ENCODE measurements at regions not wholly inside any gene's neighbourhood (a gene's known extent, or its start where the extent isn't known, plus 50 kb on each side); places are given as distances from the start of the nearest gene placed in this dataset.

- no peak for DNase-seq (ENCODE audit: extremely low spot score in 2 of 2)
- no peaks in the 10 kb centered on the region for H3K9me3 ChIP-seq
- no peaks in the 10 kb centered on the region for H3K4me1 ChIP-seq
- no peaks in the 10 kb centered on the region for H3K36me3 ChIP-seq
- H3K27me3 ChIP-seq: no peaks in the 10 kb centered on the region
- no peak overlapping the region for H3K27ac ChIP-seq
- intact Hi-C loops (cut with DNase I): no loop called here
- H3K4me3 ChIP-seq: no peak overlapping the region
- TF ChIP-seq POLR2AphosphoS5 (IDR thresholded peaks at IDR 0.05; ENCODE audit: insufficient read depth in 1 of 2, low read depth in 1 of 2): no peak
- TF ChIP-seq, protein P1, sequence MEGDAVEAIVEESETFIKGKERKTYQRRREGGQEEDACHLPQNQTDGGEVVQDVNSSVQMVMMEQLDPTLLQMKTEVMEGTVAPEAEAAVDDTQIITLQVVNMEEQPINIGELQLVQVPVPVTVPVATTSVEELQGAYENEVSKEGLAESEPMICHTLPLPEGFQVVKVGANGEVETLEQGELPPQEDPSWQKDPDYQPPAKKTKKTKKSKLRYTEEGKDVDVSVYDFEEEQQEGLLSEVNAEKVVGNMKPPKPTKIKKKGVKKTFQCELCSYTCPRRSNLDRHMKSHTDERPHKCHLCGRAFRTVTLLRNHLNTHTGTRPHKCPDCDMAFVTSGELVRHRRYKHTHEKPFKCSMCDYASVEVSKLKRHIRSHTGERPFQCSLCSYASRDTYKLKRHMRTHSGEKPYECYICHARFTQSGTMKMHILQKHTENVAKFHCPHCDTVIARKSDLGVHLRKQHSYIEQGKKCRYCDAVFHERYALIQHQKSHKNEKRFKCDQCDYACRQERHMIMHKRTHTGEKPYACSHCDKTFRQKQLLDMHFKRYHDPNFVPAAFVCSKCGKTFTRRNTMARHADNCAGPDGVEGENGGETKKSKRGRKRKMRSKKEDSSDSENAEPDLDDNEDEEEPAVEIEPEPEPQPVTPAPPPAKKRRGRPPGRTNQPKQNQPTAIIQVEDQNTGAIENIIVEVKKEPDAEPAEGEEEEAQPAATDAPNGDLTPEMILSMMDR (IDR thresholded peaks at IDR 0.05): no peak
- no peak for TF ChIP-seq POLR2A (IDR thresholded peaks at IDR 0.05)
These were observed 279.9 kb upstream of the B3GAT1 start for GRCh38 chr11:134691985-134692384.

GRCh38 chr11:134691295-134691873 lies 279.3 kb upstream of the B3GAT1 start:
- no peaks in the 10 kb centered on the region for H3K4me1 ChIP-seq
- no peak overlapping the region for H3K27ac ChIP-seq
- no peak for DNase-seq (ENCODE audit: extremely low spot score in 2 of 2)
- TF ChIP-seq POLR2A (IDR thresholded peaks at IDR 0.05) (no peak), POLR2AphosphoS5 (IDR thresholded peaks at IDR 0.05; ENCODE audit: insufficient read depth in 1 of 2, low read depth in 1 of 2) (no peak)
- TF ChIP-seq, protein P1 (IDR thresholded peaks at IDR 0.05): no peak
- intact Hi-C loops (cut with DNase I): no loop called here
- no peaks in the 10 kb centered on the region for H3K9me3 ChIP-seq
- H3K4me3 ChIP-seq: no peak overlapping the region
- H3K36me3 ChIP-seq: no peaks in the 10 kb centered on the region
- H3K27me3 ChIP-seq: no peaks in the 10 kb centered on the region

- no peak for DNase-seq (ENCODE audit: extremely low spot score in 2 of 2)
- intact Hi-C loops (cut with DNase I): no loop called here
- H3K27ac ChIP-seq: no peak overlapping the region
- no peaks in the 10 kb centered on the region for H3K4me1 ChIP-seq
- H3K9me3 ChIP-seq: no peaks in the 10 kb centered on the region
- no peak for TF ChIP-seq POLR2A (IDR thresholded peaks at IDR 0.05)
- TF ChIP-seq POLR2AphosphoS5 (IDR thresholded peaks at IDR 0.05; ENCODE audit: insufficient read depth in 1 of 2, low read depth in 1 of 2): no peak
- TF ChIP-seq, protein P1 (IDR thresholded peaks at IDR 0.05): no peak
- no peak overlapping the region for H3K4me3 ChIP-seq
- H3K27me3 ChIP-seq: no peaks in the 10 kb centered on the region
- H3K36me3 ChIP-seq: no peaks in the 10 kb centered on the region
These were observed 277.8 kb upstream of the B3GAT1 start for GRCh38 chr11:134689886-134690285.

DNA sequence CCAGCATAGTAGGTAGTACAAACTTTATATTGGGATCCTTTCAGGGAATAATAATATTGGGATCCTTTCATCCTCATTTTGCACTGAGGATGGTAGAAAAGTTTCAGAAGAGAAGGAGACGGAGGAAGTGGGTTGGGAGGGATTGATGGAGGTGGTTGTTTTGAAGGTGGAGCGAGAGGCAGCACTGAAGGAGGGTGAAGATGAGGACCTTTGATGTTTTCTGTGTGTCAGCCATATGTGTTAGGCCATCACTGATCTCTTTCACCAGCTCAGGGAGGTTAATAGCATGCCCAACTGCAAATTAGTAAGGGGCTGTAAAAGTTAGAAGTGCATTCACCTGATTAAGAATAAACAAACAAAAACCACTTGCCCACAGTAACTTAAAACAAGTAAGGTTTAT lies 275.5 kb upstream of the B3GAT1 start:
- Histone ChIP-seq H3K27ac (no peak overlapping the region), H3K4me3 (no peak overlapping the region), H3K9me3 (no peaks in the 10 kb centered on the region), H3K27me3 (no peaks in the 10 kb centered on the region), H3K36me3 (no peaks in the 10 kb centered on the region), H3K4me1 (no peaks in the 10 kb centered on the region)
- DNase-seq (ENCODE audit: extremely low spot score in 2 of 2): no peak
- intact Hi-C loops (cut with DNase I): no loop called here
- TF ChIP-seq POLR2AphosphoS5 (IDR thresholded peaks at IDR 0.05; ENCODE audit: insufficient read depth in 1 of 2, low read depth in 1 of 2): no peak
- TF ChIP-seq, protein P1 (IDR thresholded peaks at IDR 0.05): no peak
- TF ChIP-seq POLR2A (IDR thresholded peaks at IDR 0.05): no peak

- Histone ChIP-seq H3K27me3 (no peaks in the 10 kb centered on the region), H3K4me1 (no peaks in the 10 kb centered on the region), H3K36me3 (no peaks in the 10 kb centered on the region), H3K27ac (no peak overlapping the region), H3K9me3 (no peaks in the 10 kb centered on the region), H3K4me3 (no peak overlapping the region)
- intact Hi-C loops (cut with DNase I): no loop called here
- TF ChIP-seq, protein P1 (IDR thresholded peaks at IDR 0.05): no peak
- TF ChIP-seq POLR2A (IDR thresholded peaks at IDR 0.05) (no peak), POLR2AphosphoS5 (IDR thresholded peaks at IDR 0.05; ENCODE audit: insufficient read depth in 1 of 2, low read depth in 1 of 2) (no peak)
- DNase-seq (ENCODE audit: extremely low spot score in 2 of 2): no peak
These were observed 274.5 kb upstream of the B3GAT1 start for GRCh38 chr11:134686460-134687061.
